Adipocyte (in vitro differentiated cells): ENCODE measurements at regions not wholly inside any gene's neighbourhood (a gene's known extent, or its start where the extent isn't known, plus 50 kb on each side); places are given as distances from the start of the nearest gene placed in this dataset.
A peak's percentile ranks its signal among the peaks of the same experiment; 100 is the strongest.
"Not testable (repeated sequence)": the region's sequence is repeated elsewhere in the genome, so short reads cannot be mapped to it uniquely, and the experiment has no call there.

Experiments used
- DNase-seq: peaks from one replicate; pipeline ENCODE4 v3.0.0-alpha.2; 2015; ENCODE audit warnings: low read depth
- H3K27me3 ChIP-seq: replicated peaks from 2 replicates; pipeline ENCODE4 v1.7.0; 2013; ENCODE audit warnings: mild to moderate bottlenecking, low read length, moderate library complexity; ENCODE audit not compliant: control insufficient read depth, insufficient read depth
- H3K36me3 ChIP-seq: 2 replicates; pipeline ENCODE4 v1.7.0; 2013; ENCODE audit warnings: low read length, mild to moderate bottlenecking, moderate library complexity; ENCODE audit not compliant: control insufficient read depth, insufficient read depth, severe bottlenecking
- H3K4me1 ChIP-seq: 2 replicates; pipeline ENCODE4 v1.7.0; 2013; ENCODE audit warnings: mild to moderate bottlenecking, low read length, moderate library complexity; ENCODE audit not compliant: control insufficient read depth, insufficient read depth
- H3K4me3 ChIP-seq: 2 replicates; pipeline ENCODE4 v1.7.0; 2013; ENCODE audit warnings: mild to moderate bottlenecking, low read length, moderate library complexity
- H3K9ac ChIP-seq: 2 replicates; pipeline ENCODE4 v1.7.0; 2013; ENCODE audit warnings: mild to moderate bottlenecking, low read length, moderate library complexity
- H3K9me3 ChIP-seq: 2 replicates; pipeline ENCODE4 v1.7.0; 2013; ENCODE audit warnings: mild to moderate bottlenecking, low read length, moderate library complexity; ENCODE audit not compliant: control insufficient read depth

DNA sequence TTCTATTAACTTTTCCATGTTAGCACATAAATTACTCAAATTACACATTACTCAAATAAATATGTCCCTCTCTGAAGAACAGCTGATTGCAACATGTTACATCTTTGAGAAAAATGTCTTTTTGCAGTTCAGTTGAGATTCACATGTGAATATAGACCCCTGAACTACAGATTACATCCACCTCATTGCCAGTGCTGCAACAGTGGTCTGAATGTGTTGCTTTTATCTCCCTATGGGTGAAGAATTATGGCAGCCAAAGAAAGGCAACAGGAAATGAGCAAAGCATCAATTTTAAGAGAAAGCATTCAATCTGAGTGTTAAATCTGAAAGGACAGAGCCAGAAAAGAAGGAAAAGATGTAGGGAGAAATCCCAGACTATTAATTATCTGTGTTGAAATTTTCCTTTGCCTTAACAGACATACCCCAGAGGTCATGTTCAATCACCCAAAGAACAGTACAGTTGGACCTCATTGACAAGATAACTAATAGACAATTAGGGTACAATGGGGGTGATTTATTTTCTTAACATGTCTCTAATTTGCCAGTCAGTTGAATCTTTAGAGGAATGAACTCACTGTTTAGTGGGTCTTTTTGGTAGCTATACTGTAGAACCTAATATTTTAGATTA is 620.2 kb downstream of the CPS1 start:
- H3K4me3 ChIP-seq = no peak overlapping the region
- peak; percentile 24 for DNase-seq
- H3K27me3 ChIP-seq = peaks cover 4% of the 10 kb centered on the region
- no peaks in the 10 kb centered on the region for H3K4me1 ChIP-seq
- H3K9ac ChIP-seq = no peak overlapping the region
- no peaks in the 10 kb centered on the region for H3K9me3 ChIP-seq
- no peaks in the 10 kb centered on the region for H3K36me3 ChIP-seq

DNA sequence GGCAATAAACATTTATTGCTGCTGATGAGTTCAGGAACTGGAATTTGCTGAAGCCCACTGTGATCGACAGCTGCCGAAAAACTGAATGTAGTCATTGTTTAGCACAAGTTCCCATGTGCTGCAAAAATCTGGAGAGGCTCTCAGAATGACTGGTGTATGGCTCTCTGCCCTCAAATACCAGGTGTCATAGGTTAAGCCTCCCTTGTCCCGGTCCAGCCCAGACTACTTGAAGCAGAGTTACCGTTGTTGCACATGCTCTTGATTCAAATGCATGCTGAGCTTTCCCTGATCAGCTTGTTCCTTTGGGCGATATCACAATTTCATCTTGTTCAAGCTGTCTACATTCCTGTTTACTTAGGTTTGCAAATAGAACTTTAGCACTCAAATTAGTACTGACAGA is 625.2 kb downstream of the CPS1 start:
- Histone ChIP-seq H3K4me3 (no peak overlapping the region), H3K9ac (no peak overlapping the region), H3K4me1 (no peaks in the 10 kb centered on the region), H3K27me3 (peaks cover 4% of the 10 kb centered on the region), H3K9me3 (no peaks in the 10 kb centered on the region), H3K36me3 (no peaks in the 10 kb centered on the region)
- DNase-seq = peak; percentile 53

GRCh38 chr2:211187602-211188001 is 631.2 kb downstream of the CPS1 start:
- H3K9me3 ChIP-seq = no peaks in the 10 kb centered on the region

GRCh38 chr2:211203986-211204385 is 647.6 kb downstream of the CPS1 start:
- Histone ChIP-seq H3K27me3 (no peaks in the 10 kb centered on the region), H3K9me3 (no peaks in the 10 kb centered on the region), H3K9ac (no peak overlapping the region), H3K4me1 (no peaks in the 10 kb centered on the region), H3K36me3 (no peaks in the 10 kb centered on the region), H3K4me3 (no peak overlapping the region)
- no peak for DNase-seq

More at GRCh38 chr2:211187602-211188001, 631.2 kb downstream of the CPS1 start:
- Histone ChIP-seq H3K27me3 (no peaks in the 10 kb centered on the region), H3K4me1 (no peaks in the 10 kb centered on the region), H3K36me3 (no peaks in the 10 kb centered on the region), H3K4me3 (no peak overlapping the region), H3K9ac (no peak overlapping the region)
- DNase-seq = no peak

DNA sequence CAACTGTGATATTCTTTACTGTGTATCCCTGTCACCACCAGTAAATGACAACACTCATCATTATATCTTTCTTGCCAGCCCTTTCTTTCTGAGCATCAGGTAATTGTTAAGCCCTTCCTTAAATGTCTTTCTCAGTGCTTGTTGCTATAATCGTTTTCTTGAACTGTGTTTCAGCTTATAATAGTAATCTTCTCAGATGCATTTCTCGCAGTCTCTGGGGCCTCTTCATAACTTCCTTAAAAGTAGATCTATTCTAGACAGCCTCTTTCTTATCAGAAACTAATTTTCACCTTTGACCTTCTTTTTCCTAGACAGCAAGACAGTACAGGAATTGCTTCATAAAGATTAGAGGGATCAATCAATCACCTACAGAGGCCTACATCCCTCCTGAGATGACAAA is 648.1 kb downstream of the CPS1 start:
- H3K4me3 ChIP-seq = no peak overlapping the region
- no peaks in the 10 kb centered on the region for H3K4me1 ChIP-seq
- H3K9ac ChIP-seq = no peak overlapping the region
- no peaks in the 10 kb centered on the region for H3K27me3 ChIP-seq
- DNase-seq = no peak
- H3K9me3 ChIP-seq = no peaks in the 10 kb centered on the region
- no peaks in the 10 kb centered on the region for H3K36me3 ChIP-seq

DNA sequence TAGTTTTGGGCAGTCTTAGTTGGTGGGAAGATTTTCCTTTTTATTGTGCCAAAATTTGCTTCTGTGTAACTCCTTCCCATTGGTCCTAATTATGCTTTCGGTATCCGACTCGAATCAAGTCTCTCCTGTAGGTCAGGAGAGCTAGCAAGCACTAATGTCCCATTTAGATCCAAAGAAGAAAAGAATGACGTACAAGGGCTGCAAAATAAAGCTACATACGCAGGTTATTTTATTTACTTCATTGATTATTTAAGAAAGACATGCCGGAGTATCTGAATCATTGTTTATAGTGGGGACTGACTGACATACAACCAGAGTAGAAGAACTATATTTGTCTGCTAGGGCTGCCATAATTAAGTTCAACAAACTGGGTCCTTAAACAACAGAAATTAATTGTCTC is 648.5 kb downstream of the CPS1 start:
- Histone ChIP-seq H3K4me1 (no peaks in the 10 kb centered on the region), H3K4me3 (no peak overlapping the region), H3K27me3 (no peaks in the 10 kb centered on the region), H3K36me3 (no peaks in the 10 kb centered on the region), H3K9ac (no peak overlapping the region), H3K9me3 (no peaks in the 10 kb centered on the region)
- no peak for DNase-seq

- no peak overlapping the region for H3K4me3 ChIP-seq
- H3K4me1 ChIP-seq = no peaks in the 10 kb centered on the region
- no peaks in the 10 kb centered on the region for H3K9me3 ChIP-seq
- no peaks in the 10 kb centered on the region for H3K27me3 ChIP-seq
- no peaks in the 10 kb centered on the region for H3K36me3 ChIP-seq
- no peak for DNase-seq
- no peak overlapping the region for H3K9ac ChIP-seq
Observed at GRCh38 chr2:211205358-211205757, 649.0 kb downstream of the CPS1 start.

- H3K9me3 ChIP-seq = no peaks in the 10 kb centered on the region
- no peaks in the 10 kb centered on the region for H3K36me3 ChIP-seq
- no peak overlapping the region for H3K4me3 ChIP-seq
- no peak for DNase-seq
- H3K9ac ChIP-seq = no peak overlapping the region
- no peaks in the 10 kb centered on the region for H3K4me1 ChIP-seq
- H3K27me3 ChIP-seq = no peaks in the 10 kb centered on the region
Observed at GRCh38 chr2:211205836-211206235, 649.4 kb downstream of the CPS1 start.

- peak; percentile 31 for DNase-seq
Observed at GRCh38 chr2:211216221-211216620, 659.8 kb downstream of the CPS1 start.

GRCh38 chr2:211219548-211219947 is 663.1 kb downstream of the CPS1 start:
- DNase-seq, H3K4me1 ChIP-seq, H3K27me3 ChIP-seq, H3K9me3 ChIP-seq, H3K4me3 ChIP-seq, H3K36me3 ChIP-seq, H3K9ac ChIP-seq: not testable (repeated sequence)

More at GRCh38 chr2:211216221-211216620, 659.8 kb downstream of the CPS1 start:
- Histone ChIP-seq H3K9me3 (no peaks in the 10 kb centered on the region), H3K4me1 (no peaks in the 10 kb centered on the region), H3K4me3 (no peak overlapping the region), H3K36me3 (no peaks in the 10 kb centered on the region), H3K9ac (no peak overlapping the region), H3K27me3 (no peaks in the 10 kb centered on the region)

DNA sequence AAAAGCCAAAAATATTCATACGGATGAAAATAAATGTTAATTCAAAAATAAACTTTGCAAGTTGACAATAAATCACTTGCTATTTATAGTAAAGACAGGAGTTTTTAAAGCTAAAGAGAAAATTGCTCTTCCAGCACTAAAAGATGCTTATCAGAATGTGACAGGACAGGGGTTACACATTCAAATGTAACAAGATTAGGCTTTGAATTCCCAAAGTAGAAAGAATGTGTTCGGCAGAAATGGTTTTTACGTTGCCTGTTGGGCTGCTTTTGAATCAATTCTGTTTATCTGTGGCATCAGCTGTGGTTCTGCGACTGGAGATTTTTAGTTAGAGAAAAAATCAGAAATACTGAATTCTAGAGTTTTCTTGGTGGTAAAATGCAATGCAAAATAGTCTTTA is 669.4 kb downstream of the CPS1 start:
- Histone ChIP-seq H3K4me1 (no peaks in the 10 kb centered on the region), H3K4me3 (no peak overlapping the region), H3K36me3 (no peaks in the 10 kb centered on the region), H3K9ac (no peak overlapping the region), H3K27me3 (no peaks in the 10 kb centered on the region), H3K9me3 (no peaks in the 10 kb centered on the region)
- no peak for DNase-seq

- Histone ChIP-seq H3K4me3 (no peak overlapping the region), H3K36me3 (no peaks in the 10 kb centered on the region), H3K4me1 (no peaks in the 10 kb centered on the region), H3K9me3 (no peaks in the 10 kb centered on the region), H3K9ac (no peak overlapping the region), H3K27me3 (no peaks in the 10 kb centered on the region)
- no peak for DNase-seq
Observed at GRCh38 chr2:211228559-211228958, 672.2 kb downstream of the CPS1 start.
